Breast epithelium (tissue), 4 donors: ENCODE measurements at regions not wholly inside any gene's neighbourhood (a gene's known extent, or its start where the extent isn't known, plus 50 kb on each side); places are given as distances from the start of the nearest gene placed in this dataset.

Experiments used
- DNase-seq, 2 donors: peaks; one replicate each; pipeline ENCODE4 v3.0.0-alpha.2; 2019; ENCODE audit warnings: low spot score in 2 of 2
- H3K27ac ChIP-seq, 2 donors: fragments of 200-600 bp; sonication (generic) in 1 of 2; one replicate each; pipeline ENCODE4 v1.5.1; 2016 to 2019; ENCODE audit warnings: mild to moderate bottlenecking in 1 of 2
- H3K27me3 ChIP-seq, 2 donors: fragments of 200-600 bp; sonication (generic) in 1 of 2; one replicate each; pipeline versions ENCODE4 v1.5.1 to v1.6.0; 2017 to 2019; ENCODE audit warnings: control low read depth in 1 of 2, mild to moderate bottlenecking in 1 of 2
- H3K36me3 ChIP-seq: fragments of 200-600 bp; one replicate; pipeline ENCODE4 v1.5.1; 2019
- H3K4me1 ChIP-seq, 2 donors: fragments of 200-600 bp; sonication (generic); one replicate each; pipeline ENCODE4 v1.5.1; 2016 to 2019; ENCODE audit warnings: control low read depth in 1 of 2
- H3K4me3 ChIP-seq, 3 donors: fragments of 200-600 bp; sonication (generic); 1 replicate in 2 of 3; 2 replicates in 1 of 3; pipeline ENCODE4 v1.5.1; 2016 to 2019; ENCODE audit warnings: mild to moderate bottlenecking in 3 of 3, moderate library complexity in 2 of 3
- H3K9me3 ChIP-seq, 2 donors: fragments of 200-600 bp; sonication (generic) in 1 of 2; one replicate each; pipeline ENCODE4 v1.5.1; 2016 to 2019; ENCODE audit warnings: control low read depth in 1 of 2
- CTCF ChIP-seq, 3 donors: fragments of 450-650 bp; IDR thresholded peaks; one replicate each; pipeline ENCODE4 v1.5.1; 2016 to 2017; ENCODE audit warnings: antibody characterized with exemption in 3 of 3, mild to moderate bottlenecking in 3 of 3, moderate library complexity in 3 of 3
- POLR2A ChIP-seq: fragments of 450-650 bp; IDR thresholded peaks from one replicate; pipeline ENCODE4 v1.6.1; 2016; ENCODE audit warnings: antibody characterized with exemption, mild to moderate bottlenecking, moderate library complexity
- POLR2AphosphoS5 ChIP-seq, 3 donors: sonication (generic); formaldehyde crosslinking; IDR thresholded peaks; one replicate each; pipeline ENCODE4 v1.6.1; 2017; ENCODE audit warnings: antibody characterized with exemption in 3 of 3
- intact Hi-C: fragments of 100-400 bp; cut with DNase I; formaldehyde crosslinking; loops from one replicate; pipeline ENCODE4 v1.15.1; 2023; ENCODE audit warnings: low total_unique reads

- Histone ChIP-seq H3K27ac (no peak overlapping the region), H3K4me1 (no peaks in the 10 kb centered on the region), H3K9me3 (peaks cover 4 to 10% of the 10 kb centered on the region in 2 donors), H3K4me3 (no peak overlapping the region), H3K36me3 (no peaks in the 10 kb centered on the region), H3K27me3 (no peaks in the 10 kb centered on the region)
- no peak for DNase-seq
- no peak for TF ChIP-seq CTCF (IDR thresholded peaks at IDR 0.05)
- intact Hi-C loops: no loop called here
These were observed 435.1 kb upstream of the CNTN3 start for GRCh38 chr3:75049533-75049932.

- no peak for DNase-seq
- intact Hi-C loops: no loop called here
- TF ChIP-seq POLR2A: no peak
- no peak for TF ChIP-seq CTCF (IDR thresholded peaks at IDR 0.05)
- no peak for TF ChIP-seq POLR2AphosphoS5 (IDR thresholded peaks at IDR 0.05)
- H3K27me3 ChIP-seq: no peaks in the 10 kb centered on the region
- H3K4me3 ChIP-seq: no peak overlapping the region
- no peak overlapping the region for H3K27ac ChIP-seq
- no peaks in the 10 kb centered on the region for H3K9me3 ChIP-seq
- H3K4me1 ChIP-seq: no peaks in the 10 kb centered on the region
- H3K36me3 ChIP-seq: no peaks in the 10 kb centered on the region
These were observed 444.7 kb upstream of the CNTN3 start for GRCh38 chr3:75059120-75059519.

- Histone ChIP-seq H3K4me3 (no peak overlapping the region), H3K36me3 (no peaks in the 10 kb centered on the region), H3K27me3 (no peaks in the 10 kb centered on the region), H3K9me3 (peaks cover 0 to 6% of the 10 kb centered on the region in 2 donors), H3K4me1 (no peaks in the 10 kb centered on the region), H3K27ac (no peak overlapping the region)
- intact Hi-C loops: no loop called here
- no peak for TF ChIP-seq CTCF (IDR thresholded peaks at IDR 0.05)
- TF ChIP-seq POLR2A: no peak
- TF ChIP-seq POLR2AphosphoS5 (IDR thresholded peaks at IDR 0.05): no peak
- no peak for DNase-seq
These were observed 447.3 kb upstream of the CNTN3 start for GRCh38 chr3:75061806-75062205.

GRCh38 chr3:75075158-75075557 lies 460.7 kb upstream of the CNTN3 start:
- peaks cover 0 to 3% of the 10 kb centered on the region in 2 donors for H3K9me3 ChIP-seq
- DNase-seq: no peak
- intact Hi-C loops: no loop called here
- H3K27me3 ChIP-seq: no peaks in the 10 kb centered on the region
- H3K27ac ChIP-seq: no peak overlapping the region
- TF ChIP-seq POLR2AphosphoS5 (IDR thresholded peaks at IDR 0.05): no peak
- no peak for TF ChIP-seq POLR2A
- TF ChIP-seq CTCF (IDR thresholded peaks at IDR 0.05): no peak
- H3K36me3 ChIP-seq: no peaks in the 10 kb centered on the region
- H3K4me1 ChIP-seq: no peaks in the 10 kb centered on the region
- H3K4me3 ChIP-seq: no peak overlapping the region

- Histone ChIP-seq H3K36me3 (no peaks in the 10 kb centered on the region), H3K27ac (no peak overlapping the region), H3K27me3 (no peaks in the 10 kb centered on the region), H3K4me3 (no peak overlapping the region), H3K4me1 (no peaks in the 10 kb centered on the region), H3K9me3 (peaks cover 0 to 3% of the 10 kb centered on the region in 2 donors)
- no peak for TF ChIP-seq POLR2AphosphoS5 (IDR thresholded peaks at IDR 0.05)
- intact Hi-C loops: no loop called here
- no peak for DNase-seq
These were observed 462.0 kb upstream of the CNTN3 start for GRCh38 chr3:75076481-75076880.

GRCh38 chr3:75078290-75078689 lies 463.8 kb upstream of the CNTN3 start:
- intact Hi-C loops: no loop called here
- Histone ChIP-seq H3K9me3 (peaks cover 0 to 3% of the 10 kb centered on the region in 2 donors), H3K27ac (no peak overlapping the region), H3K4me3 (no peak overlapping the region), H3K27me3 (no peaks in the 10 kb centered on the region), H3K4me1 (no peaks in the 10 kb centered on the region), H3K36me3 (no peaks in the 10 kb centered on the region)
- TF ChIP-seq CTCF (IDR thresholded peaks at IDR 0.05): no peak
- no peak for DNase-seq
